Mammary epithelial cell (primary cell): ENCODE measurements at regions not wholly inside any gene's neighbourhood (a gene's known extent, or its start where the extent isn't known, plus 50 kb on each side); places are given as distances from the start of the nearest gene placed in this dataset.

Experiments used
- CTCF ChIP-seq, 2 donors: IDR thresholded peaks in 1 of 2; conservative IDR thresholded peaks in 1 of 2; 2 replicates each; pipeline ENCODE4 v1.5.1; 2011 to 2012; ENCODE audit warnings: inconsistent platforms in 2 of 2, low read length in 2 of 2, mild to moderate bottlenecking in 2 of 2, control low read depth in 1 of 2, low read depth in 1 of 2; ENCODE audit not compliant: insufficient read depth in 1 of 2; ENCODE audit errors: extremely low read depth in 1 of 2
- EZH2 ChIP-seq: IDR thresholded peaks from 2 replicates; pipeline ENCODE4 v1.6.1; 2012; ENCODE audit warnings: low read length, inconsistent platforms, borderline replicate concordance

- no peak for TF ChIP-seq CTCF (conservative IDR thresholded peaks at IDR 0.05 in 1 of 2, IDR thresholded peaks at IDR 0.05 in 1 of 2; ENCODE audit: extremely low read depth in 1 of 2, insufficient read depth in 1 of 2, low read depth in 1 of 2, low read length in 2 of 2)
- no peak for TF ChIP-seq EZH2
These were observed 547.3 kb upstream of the MIR17HG start for GRCh38 chr13:90800082-90800746.
